B cell (primary cell): ENCODE measurements at regions not wholly inside any gene's neighbourhood (a gene's known extent, or its start where the extent isn't known, plus 50 kb on each side); places are given as distances from the start of the nearest gene placed in this dataset.

ENCODE experiments used
- ATAC-seq: fragments of 200-7000 bp; cut with Tn5 transposase; one replicate; pipeline ENCODE4 v1.10.0; 2021; ENCODE audit warnings: low read depth, mild to moderate bottlenecking, moderate number of reproducible peaks, moderate library complexity
- CTCF ChIA-PET: fragments of 350-600 bp; sonication (Branson Sonifier 250); formaldehyde crosslinking; loops from one replicate; lab custom pipeline; 2021; ENCODE audit warnings: antibody characterized with exemption, inconsistent platforms; lab: Charles Lee
- POLR2A ChIA-PET: fragments of 350-600 bp; sonication (Branson Sonifier 250); formaldehyde crosslinking; loops from one replicate; lab custom pipeline; 2021; ENCODE audit warnings: antibody characterized with exemption; lab: Charles Lee
- DNase-seq: peaks from one replicate; pipeline ENCODE4 v3.0.0; 2013
- H2AFZ ChIP-seq: 2 replicates; pipeline ENCODE4 v1.6.1; 2012; ENCODE audit warnings: mild to moderate bottlenecking, low read depth, low read length; ENCODE audit not compliant: insufficient read depth, poor library complexity, severe bottlenecking
- H3K27ac ChIP-seq, 2 donors: 1 replicate in 1 of 2; 2 replicates in 1 of 2; pipeline ENCODE4 v1.5.1; 2012 to 2013; ENCODE audit warnings: low read length in 2 of 2, mild to moderate bottlenecking in 2 of 2, moderate library complexity in 1 of 2
- H3K27me3 ChIP-seq, 4 experiments: fragments of 200-600 bp in 1 of 4; sonication (generic) in 1 of 4; replicated peaks in 1 of 4; 1 replicate in 2 of 4; 2 replicates in 2 of 4; pipeline versions ENCODE4 v1.6.1 to v1.7.0; 2013 to 2016; ENCODE audit warnings: low read length in 3 of 4, mild to moderate bottlenecking in 2 of 4, mixed read lengths in 1 of 4, moderate library complexity in 1 of 4; ENCODE audit not compliant: insufficient read depth in 4 of 4, control insufficient read depth in 3 of 4; ENCODE audit errors: control extremely low read depth in 1 of 4
- H3K36me3 ChIP-seq, 2 experiments: replicated peaks in 1 of 2; 1 replicate in 1 of 2; 2 replicates in 1 of 2; pipeline versions ENCODE4 v1.6.1 to v1.7.1; 2013; ENCODE audit warnings: low read length in 1 of 2; ENCODE audit not compliant: insufficient read depth in 2 of 2, control insufficient read depth in 1 of 2; ENCODE audit errors: control extremely low read depth in 1 of 2, extremely low read depth in 1 of 2
- H3K4me1 ChIP-seq, 2 donors: fragments of 200-600 bp in 1 of 2; sonication (generic) in 1 of 2; 1 replicate in 1 of 2; 2 replicates in 1 of 2; pipeline versions ENCODE4 v1.5.1 to v1.6.1; 2013 to 2017; ENCODE audit warnings: low read length in 2 of 2; ENCODE audit not compliant: control insufficient read depth in 2 of 2, insufficient read depth in 2 of 2
- H3K4me2 ChIP-seq: replicated peaks from 2 replicates; pipeline ENCODE3; 2012; ENCODE audit warnings: mild to moderate bottlenecking, low read depth, low read length; ENCODE audit not compliant: poor library complexity, severe bottlenecking
- H3K4me3 ChIP-seq, 5 experiments: fragments of 200-600 bp in 1 of 5; sonication (generic) in 1 of 5; 1 replicate in 3 of 5; 2 replicates in 2 of 5; pipeline versions ENCODE4 v1.5.1 to v1.7.0; 2011 to 2016; ENCODE audit warnings: low read length in 4 of 5, mild to moderate bottlenecking in 4 of 5, low read depth in 2 of 5, control low read depth in 1 of 5, moderate library complexity in 1 of 5; ENCODE audit not compliant: insufficient read depth in 1 of 5; ENCODE audit errors: control extremely low read depth in 1 of 5, extremely low read depth in 1 of 5
- H3K79me2 ChIP-seq: fragments of 200-600 bp; sonication (generic); one replicate; pipeline ENCODE4 v1.6.0; 2016; ENCODE audit warnings: low read length; ENCODE audit not compliant: control insufficient read depth, insufficient read depth
- H3K9ac ChIP-seq: fragments of 200-600 bp; sonication (generic); 2 replicates; pipeline ENCODE4 v1.6.1; 2017; ENCODE audit warnings: mild to moderate bottlenecking, low read length, moderate library complexity
- H3K9me3 ChIP-seq, 3 donors: one replicate each; pipeline versions ENCODE4 v1.6.1 to v1.7.1; 2013; ENCODE audit warnings: low read length in 2 of 3; ENCODE audit not compliant: control insufficient read depth in 2 of 3, insufficient read depth in 1 of 3; ENCODE audit errors: control extremely low read depth in 1 of 3
- H4K20me1 ChIP-seq: 2 replicates; pipeline ENCODE4 v1.6.0; 2012; ENCODE audit warnings: mild to moderate bottlenecking, low read length; ENCODE audit not compliant: insufficient read depth, control insufficient read depth, poor library complexity, severe bottlenecking
- H3K27ac Mint-ChIP-seq: one replicate; pipeline ENCODE4 v1.8.0; 2021; ENCODE audit warnings: mixed read lengths
- H3K27me3 Mint-ChIP-seq: one replicate; pipeline ENCODE4 v1.8.0; 2021; ENCODE audit warnings: mixed read lengths
- H3K4me1 Mint-ChIP-seq: one replicate; pipeline ENCODE4 v1.8.0; 2021; ENCODE audit warnings: mixed read lengths
- H3K4me3 Mint-ChIP-seq: one replicate; pipeline ENCODE4 v1.8.0; 2021; ENCODE audit warnings: mixed read lengths
- H3K9me3 Mint-ChIP-seq: one replicate; pipeline ENCODE4 v1.8.0; 2022; ENCODE audit warnings: mixed read lengths; ENCODE audit not compliant: insufficient read depth
- CTCF ChIP-seq: fragments of 200-600 bp; IDR thresholded peaks from one replicate; pipeline ENCODE4 v1.8.0; 2022; ENCODE audit warnings: antibody characterized with exemption, mild to moderate bottlenecking
- EZH2 ChIP-seq: IDR thresholded peaks from 2 replicates; pipeline ENCODE4 v1.6.1; 2012; ENCODE audit warnings: borderline replicate concordance, low read depth, mild to moderate bottlenecking, moderate library complexity, low read length; ENCODE audit not compliant: insufficient read depth, poor library complexity, severe bottlenecking
- WGBS: methylation state at CpG from one replicate; pipeline ENCODE4 v1.1.5; 2013; ENCODE audit warnings: missing lambda C conversion rate; ENCODE audit not compliant: insufficient coverage; 5-methylcytosine and 5-hydroxymethylcytosine counted together
- intact Hi-C: fragments of 100-400 bp; cut with micrococcal nuclease; formaldehyde crosslinking; loops from one replicate; pipeline ENCODE4 v1.10.0; 2022

- H2AFZ ChIP-seq = peak overlapping the region; percentile 62
Observed at GRCh38 chr3:107117922-107118536, 259.2 kb upstream of the CCDC54 start.

GRCh38 chr3:107124885-107125284 lies 252.4 kb upstream of the CCDC54 start:
- 100% methylated on average over 1 of the region's 1 CpG for WGBS
- H3K4me2 ChIP-seq = no peak overlapping the region
- no peak overlapping the region for H3K27ac Mint-ChIP-seq
- intact Hi-C loops = no loop called here
- H3K4me3 Mint-ChIP-seq = no peak overlapping the region
- H3K9me3 Mint-ChIP-seq = no peaks in the 10 kb centered on the region
- no peaks in the 10 kb centered on the region for H4K20me1 ChIP-seq
- no peak for TF ChIP-seq CTCF
- no peak for TF ChIP-seq EZH2
- DNase-seq = no peak
- H3K27ac ChIP-seq = no peak overlapping the region
- no peak overlapping the region for H3K9ac ChIP-seq
- POLR2A ChIA-PET = no interaction called here
- H3K79me2 ChIP-seq = no peaks in the 10 kb centered on the region
- no peak overlapping the region for H3K4me3 ChIP-seq
- ATAC-seq = no peak
- CTCF ChIA-PET = no interaction called here
- H3K36me3 ChIP-seq = no peaks in the 10 kb centered on the region
- H3K27me3 ChIP-seq = peaks cover 0 to 3% (median 0%) of the 10 kb centered on the region in 4 experiments
- H3K27me3 Mint-ChIP-seq = peaks cover 11% of the 10 kb centered on the region
- H2AFZ ChIP-seq = no peak overlapping the region
- no peaks in the 10 kb centered on the region for H3K4me1 ChIP-seq
- no peaks in the 10 kb centered on the region for H3K4me1 Mint-ChIP-seq
- peaks cover 0 to 1% (median 0%) of the 10 kb centered on the region in 3 donors for H3K9me3 ChIP-seq

More at GRCh38 chr3:107117922-107118536, 259.2 kb upstream of the CCDC54 start:
- H3K9me3 ChIP-seq = no peaks in the 10 kb centered on the region
- H3K36me3 ChIP-seq = no peaks in the 10 kb centered on the region
- no peak overlapping the region for H3K27ac Mint-ChIP-seq
- CTCF ChIA-PET = no interaction called here
- DNase-seq = peak; percentile 14
- H3K9ac ChIP-seq = peak overlapping the region; percentile 26
- peak overlapping the region in 1 of 2 donors; percentile 5 for H3K27ac ChIP-seq
- H3K4me3 ChIP-seq = no peak overlapping the region
- no peaks in the 10 kb centered on the region for H3K9me3 Mint-ChIP-seq
- no peak for ATAC-seq
- H3K4me3 Mint-ChIP-seq = no peak overlapping the region
- H3K27me3 ChIP-seq = no peaks in the 10 kb centered on the region
- peaks cover 0 to 5% of the 10 kb centered on the region in 2 donors for H3K4me1 ChIP-seq
- 7% methylated on average over 6 of the region's 10 CpGs for WGBS
- H3K4me1 Mint-ChIP-seq = peaks cover 6% of the 10 kb centered on the region
- H3K79me2 ChIP-seq = no peaks in the 10 kb centered on the region
- intact Hi-C loops = no loop called here
- H4K20me1 ChIP-seq = no peaks in the 10 kb centered on the region
- POLR2A ChIA-PET = no interaction called here
- no peak for TF ChIP-seq EZH2
- no peak for TF ChIP-seq CTCF
- H3K4me2 ChIP-seq = no peak overlapping the region
- peaks cover 8% of the 10 kb centered on the region for H3K27me3 Mint-ChIP-seq
